A549 (cell line): ENCODE measurements at regions not wholly inside any gene's neighbourhood (a gene's known extent, or its start where the extent isn't known, plus 50 kb on each side); places are given as distances from the start of the nearest gene placed in this dataset.

Experiments used
- ATAC-seq, 2 experiments: fragments of 200-7000 bp in 1 of 2; fragments of >200 bp in 1 of 2; cut with Nextera tagmentation in 1 of 2; cut with Tn5 transposase in 1 of 2; 3 replicates each; pipeline versions ENCODE4 v1.8.0 to v1.9.1; 2018 to 2020; ENCODE audit warnings: mild to moderate bottlenecking in 1 of 2, moderate library complexity in 1 of 2
- CTCF ChIA-PET: fragments of 300-600 bp; sonication (Branson Sonifier 250); formaldehyde crosslinking; extraction: SDS; loops from one replicate; lab custom pipeline; 2021; ENCODE audit warnings: antibody characterized with exemption, inconsistent platforms; lab: Yijun Ruan, JAX
- POLR2A ChIA-PET: fragments of 350-600 bp; formaldehyde crosslinking; extraction: SDS; loops from one replicate; lab custom pipeline; 2021; ENCODE audit warnings: antibody characterized with exemption, inconsistent platforms; lab: Yijun Ruan, JAX
- DNase-seq, 2 experiments: peaks; one replicate each; pipeline versions ENCODE4 v3.0.0 to v3.0.0-alpha.2; 2011 to 2016; ENCODE audit warnings: low read depth in 1 of 2, low spot score in 1 of 2
- FAIRE-seq: peaks from 2 replicates; lab custom pipeline; 2011; peaks lifted over from hg19 to GRCh38; lab: Jason Lieb, UNC
- H3K27ac ChIP-seq, 2 experiments: fragments of >200 bp; sonication (Bioruptor Twin); formaldehyde crosslinking; 3 replicates each; pipeline ENCODE4 v1.5.1; 2016 to 2017
- H3K4me1 ChIP-seq: fragments of >200 bp; sonication (Bioruptor Twin); formaldehyde crosslinking; 3 replicates; pipeline ENCODE4 v1.6.1; 2016
- H3K4me2 ChIP-seq: fragments of >200 bp; sonication (Bioruptor Twin); formaldehyde crosslinking; 3 replicates; pipeline ENCODE4 v1.6.1; 2016
- H3K4me3 ChIP-seq: fragments of >200 bp; sonication (Bioruptor Twin); formaldehyde crosslinking; 3 replicates; pipeline ENCODE4 v1.5.1; 2016
- H3K9me3 ChIP-seq: fragments of >200 bp; sonication (Bioruptor Twin); formaldehyde crosslinking; 3 replicates; pipeline ENCODE4 v1.6.1; 2016
- BHLHE40 ChIP-seq: IDR thresholded peaks from 2 replicates; pipeline ENCODE4 v1.6.1; 2012; ENCODE audit warnings: low read depth, low read length, inconsistent platforms
- CBX2 ChIP-seq: fragments of 200-600 bp; sonication (generic); IDR thresholded peaks from 2 replicates; pipeline ENCODE4 v1.6.1; 2016; ENCODE audit warnings: low read depth, mild to moderate bottlenecking, borderline replicate concordance
- CEBPB ChIP-seq, 2 experiments: fragments of >200 bp in 1 of 2; sonication (Bioruptor Twin) in 1 of 2; formaldehyde crosslinking in 1 of 2; IDR thresholded peaks; 2 replicates each; pipeline ENCODE4 v1.6.1; 2012 to 2016
- CHD4 ChIP-seq: fragments of 200-600 bp; sonication (generic); IDR thresholded peaks from 2 replicates; pipeline ENCODE4 v1.6.1; 2016; ENCODE audit warnings: antibody characterized with exemption, mild to moderate bottlenecking, borderline replicate concordance
- EHF ChIP-seq: fragments of 250-450 bp; sonication (Bioruptor Pico); IDR thresholded peaks from 2 replicates; pipeline ENCODE4 v1.5.0; 2020; ENCODE audit warnings: mild to moderate bottlenecking
- EP300 ChIP-seq, 2 experiments: fragments of >200 bp; sonication (Bioruptor Twin); formaldehyde crosslinking; IDR thresholded peaks; 2 replicates in 1 of 2; 3 replicates in 1 of 2; pipeline ENCODE4 v1.6.1; 2016 to 2017
- FOSL2 ChIP-seq, 2 experiments: fragments of 450-650 bp in 1 of 2; fragments of >200 bp in 1 of 2; sonication (Bioruptor Twin) in 1 of 2; formaldehyde crosslinking; IDR thresholded peaks; 2 replicates each; pipeline versions ENCODE4 v1.5.0 to v1.6.1; 2016 to 2020; ENCODE audit warnings: mild to moderate bottlenecking in 1 of 2, moderate library complexity in 1 of 2
- FOXS1 ChIP-seq: fragments of 250-450 bp; sonication (Bioruptor Pico); IDR thresholded peaks from 2 replicates; pipeline ENCODE4 v1.5.0; 2020; ENCODE audit warnings: mild to moderate bottlenecking, moderate library complexity
- GATA3 ChIP-seq: IDR thresholded peaks from 2 replicates; pipeline ENCODE4 v1.6.1; 2012; ENCODE audit warnings: borderline replicate concordance
- HOXB13 ChIP-seq: fragments of 250-450 bp; sonication (Bioruptor Pico); IDR thresholded peaks from 2 replicates; pipeline ENCODE4 v1.5.0; 2020; ENCODE audit warnings: low read depth, mild to moderate bottlenecking, moderate library complexity
- HOXB5 ChIP-seq: fragments of 250-450 bp; sonication (Bioruptor Pico); IDR thresholded peaks from 2 replicates; pipeline ENCODE4 v1.5.0; 2020; ENCODE audit warnings: mild to moderate bottlenecking, moderate library complexity
- JUN ChIP-seq, 2 experiments: fragments of >200 bp; sonication (Bioruptor Twin); formaldehyde crosslinking; IDR thresholded peaks; 2 replicates in 1 of 2; 3 replicates in 1 of 2; pipeline ENCODE4 v1.6.1; 2016 to 2017
- JUNB ChIP-seq: fragments of >200 bp; sonication (Bioruptor Twin); formaldehyde crosslinking; IDR thresholded peaks from 2 replicates; pipeline ENCODE4 v1.6.1; 2016
- MAZ ChIP-seq: fragments of 150-350 bp; IDR thresholded peaks from 2 replicates; pipeline ENCODE4 v1.6.1; 2014; ENCODE audit warnings: antibody characterized with exemption, low read depth, low read length, borderline replicate concordance
- MYC ChIP-seq: IDR thresholded peaks from 2 replicates; pipeline ENCODE4 v1.6.1; 2012; ENCODE audit warnings: mild to moderate bottlenecking, inconsistent platforms, low read length, improper control_type of control experiment, borderline replicate concordance
- NFE2L2 ChIP-seq: fragments of 150-350 bp; conservative IDR thresholded peaks from 2 replicates; pipeline ENCODE4 v1.6.1; 2014; ENCODE audit warnings: low read length
- POLR2A ChIP-seq: IDR thresholded peaks from 2 replicates; pipeline ENCODE4 v1.6.1; 2012; ENCODE audit warnings: mild to moderate bottlenecking, low read length
- RAD21 ChIP-seq, 2 experiments: fragments of >200 bp in 1 of 2; sonication (Bioruptor Twin) in 1 of 2; formaldehyde crosslinking in 1 of 2; IDR thresholded peaks in 1 of 2; conservative IDR thresholded peaks in 1 of 2; 2 replicates in 1 of 2; 3 replicates in 1 of 2; pipeline ENCODE4 v1.6.1; 2012 to 2018; ENCODE audit warnings: inconsistent platforms in 1 of 2
- RCOR1 ChIP-seq: fragments of 150-350 bp; IDR thresholded peaks from 2 replicates; pipeline ENCODE4 v1.6.1; 2014; ENCODE audit warnings: antibody characterized with exemption, low read length, low read depth
- TFCP2L1 ChIP-seq: fragments of 250-450 bp; sonication (Bioruptor Pico); IDR thresholded peaks from 2 replicates; pipeline ENCODE4 v1.5.0; 2021; ENCODE audit warnings: mild to moderate bottlenecking
- TP53 ChIP-seq: fragments of 250-450 bp; sonication (Bioruptor Pico); IDR thresholded peaks from 2 replicates; pipeline ENCODE4 v1.5.0; 2021; ENCODE audit warnings: mild to moderate bottlenecking, moderate library complexity
- ZC3H11A ChIP-seq: fragments of 450-650 bp; IDR thresholded peaks from 2 replicates; pipeline ENCODE4 v1.6.1; 2014; ENCODE audit warnings: antibody characterized with exemption, mild to moderate bottlenecking
- ZNF302 ChIP-seq: fragments of 250-450 bp; sonication (Bioruptor Pico); IDR thresholded peaks from 2 replicates; pipeline ENCODE4 v1.9.0; 2021; ENCODE audit warnings: inconsistent platforms, mild to moderate bottlenecking, moderate library complexity
- ZSCAN20 ChIP-seq: fragments of 250-450 bp; sonication (Bioruptor Pico); IDR thresholded peaks from 2 replicates; pipeline ENCODE4 v1.8.0; 2022; ENCODE audit warnings: mild to moderate bottlenecking, moderate library complexity
- WGBS: methylation state at CpG from one replicate; pipeline ENCODE4 v1.1.6; 2017; ENCODE audit errors: missing lambda C conversion rate; 5-methylcytosine and 5-hydroxymethylcytosine counted together
- TF ChIP-seq, protein P1 (sequence below): fragments of 450-650 bp; IDR thresholded peaks from 2 replicates; pipeline ENCODE4 v1.6.1; 2014; ENCODE audit warnings: antibody characterized with exemption
- TF ChIP-seq, protein P2 (sequence below): IDR thresholded peaks from 2 replicates; pipeline ENCODE4 v1.6.1; 2012; ENCODE audit warnings: low read depth, borderline replicate concordance
- TF ChIP-seq, protein P3 (sequence below): IDR thresholded peaks from 2 replicates; pipeline ENCODE4 v1.6.1; 2012
- TF ChIP-seq, protein P4 (sequence below): fragments of 250-450 bp; sonication (Bioruptor Pico); IDR thresholded peaks from 2 replicates; pipeline ENCODE4 v1.5.0; 2021; ENCODE audit warnings: mild to moderate bottlenecking, moderate library complexity, borderline replicate concordance
- TF ChIP-seq, protein P5 (sequence below): fragments of 150-350 bp; IDR thresholded peaks from 2 replicates; pipeline ENCODE4 v1.6.1; 2014; ENCODE audit warnings: low read depth, mild to moderate bottlenecking, low read length

DNA sequence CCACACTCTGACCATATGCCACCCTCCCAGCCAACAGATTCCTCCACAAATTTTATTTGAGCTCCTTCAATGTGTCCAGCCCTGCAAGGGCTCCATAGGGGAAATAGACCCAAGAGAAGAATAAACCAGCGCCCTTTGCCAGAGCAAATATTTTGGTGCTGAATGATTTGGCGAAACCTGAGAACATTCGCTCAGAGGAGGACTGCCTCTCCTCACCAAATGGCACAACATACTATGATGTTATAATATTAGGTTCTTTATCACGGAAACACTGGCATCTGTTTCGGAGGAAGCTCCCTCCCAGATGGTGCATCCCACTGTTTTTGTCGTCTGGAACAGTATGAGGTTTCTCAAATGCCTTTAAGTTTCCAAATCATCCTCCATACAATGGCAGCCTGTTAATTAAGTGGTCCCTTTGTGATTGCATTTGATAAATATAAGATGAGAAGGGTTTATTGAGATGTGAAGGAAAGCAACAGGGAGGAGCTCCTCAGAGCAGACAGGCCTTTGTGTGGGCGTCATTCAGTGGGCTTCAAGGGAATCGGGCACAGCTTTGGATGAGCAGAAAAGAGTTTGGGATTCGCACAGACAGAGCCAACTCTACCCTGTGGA, 139.1 kb upstream of the ADRA1B start:
- Histone ChIP-seq H3K4me1 (peaks cover 24% of the 10 kb centered on the region), H3K9me3 (no peaks in the 10 kb centered on the region), H3K4me3 (no peak overlapping the region), H3K4me2 (no peak overlapping the region)
- ChIA-PET CTCF (interaction anchor here (0.7 kb wide), 1 partner anchor 714 kb away, joined by 3 read pairs; no protein-coding TSS in a partner anchor), POLR2A (no interaction called here)
- ATAC-seq, result no peak
- 93% methylated on average over 9 of the region's 9 CpGs for WGBS
- TF ChIP-seq ZNF302 (no peak), EHF (CRISPR knock-in tag) (no peak), TFCP2L1 (CRISPR knock-in tag) (no peak), EP300 (IDR thresholded peaks at IDR 0.05) (no peak), RCOR1 (no peak), JUN (IDR thresholded peaks at IDR 0.05) (no peak), CHD4 (no peak)
- TF ChIP-seq, protein P1, sequence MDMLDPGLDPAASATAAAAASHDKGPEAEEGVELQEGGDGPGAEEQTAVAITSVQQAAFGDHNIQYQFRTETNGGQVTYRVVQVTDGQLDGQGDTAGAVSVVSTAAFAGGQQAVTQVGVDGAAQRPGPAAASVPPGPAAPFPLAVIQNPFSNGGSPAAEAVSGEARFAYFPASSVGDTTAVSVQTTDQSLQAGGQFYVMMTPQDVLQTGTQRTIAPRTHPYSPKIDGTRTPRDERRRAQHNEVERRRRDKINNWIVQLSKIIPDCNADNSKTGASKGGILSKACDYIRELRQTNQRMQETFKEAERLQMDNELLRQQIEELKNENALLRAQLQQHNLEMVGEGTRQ, result no peak
- TF ChIP-seq, protein P2, sequence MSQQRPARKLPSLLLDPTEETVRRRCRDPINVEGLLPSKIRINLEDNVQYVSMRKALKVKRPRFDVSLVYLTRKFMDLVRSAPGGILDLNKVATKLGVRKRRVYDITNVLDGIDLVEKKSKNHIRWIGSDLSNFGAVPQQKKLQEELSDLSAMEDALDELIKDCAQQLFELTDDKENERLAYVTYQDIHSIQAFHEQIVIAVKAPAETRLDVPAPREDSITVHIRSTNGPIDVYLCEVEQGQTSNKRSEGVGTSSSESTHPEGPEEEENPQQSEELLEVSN, result no peak
- TF ChIP-seq, all 56 proteins: peak for 0
- H3K27ac ChIP-seq, result peak overlapping the region in 1 of 2 experiments; percentile 32; a peak in 1 of 6 replicates
- DNase-seq (no peak), FAIRE-seq (no peak)

DNA sequence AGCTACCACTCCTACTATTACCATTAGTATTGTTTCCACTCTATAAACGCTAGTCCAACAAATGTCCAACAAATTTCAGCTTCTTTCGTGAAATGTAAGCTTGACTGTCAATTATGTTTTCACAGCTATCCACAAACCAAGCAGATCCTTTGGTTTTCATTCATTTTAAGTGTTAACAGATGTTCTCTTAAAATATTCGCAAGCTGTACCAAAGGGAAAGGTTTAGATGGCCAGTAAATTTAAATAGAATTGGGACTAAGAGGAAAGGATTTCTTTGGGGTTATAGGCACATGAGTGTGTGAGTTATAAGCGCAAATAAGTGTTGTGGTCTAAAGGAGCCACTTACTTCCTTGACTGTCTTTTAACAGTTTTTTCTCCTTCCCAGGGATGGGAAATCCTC, 136.8 kb upstream of the ADRA1B start:
- H3K4me2 ChIP-seq, result no peak overlapping the region

DNA sequence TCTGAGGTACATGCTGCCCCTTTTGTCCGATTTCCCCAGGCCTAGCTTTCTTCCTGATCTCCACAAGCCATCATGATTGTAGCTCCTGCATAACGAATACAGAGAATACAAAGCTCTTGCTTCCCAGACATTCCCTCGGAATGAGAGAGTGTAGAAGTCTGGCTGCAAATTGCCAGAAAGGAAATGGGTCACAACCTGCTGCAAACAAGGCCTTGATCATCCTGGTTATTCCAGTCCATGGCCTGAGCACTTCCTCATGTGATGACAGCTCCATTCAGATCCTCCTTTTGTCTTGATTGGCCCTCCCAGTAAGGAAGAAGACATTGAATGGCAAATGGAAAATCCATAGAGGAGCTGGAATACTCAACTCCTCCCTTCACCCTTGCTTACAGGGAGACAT, 136.0 kb upstream of the ADRA1B start:
- ChIA-PET POLR2A (no interaction called here), CTCF (interaction anchor here (0.7 to 1.7 kb wide), 5 partner anchors 21 to 207 kb away, joined by 3 to 7 read pairs (median 3); no protein-coding TSS in a partner anchor)
- 83% methylated on average over 3 of the region's 3 CpGs for whole genome bisulfite sequencing
- TF ChIP-seq POLR2A (no peak), GATA3 (no peak), BHLHE40 (no peak), JUN (IDR thresholded peaks at IDR 0.05) (no peak), RCOR1 (no peak), CEBPB (IDR thresholded peaks at IDR 0.05) (no peak), CBX2 (no peak), MYC (no peak), EHF (CRISPR knock-in tag) (no peak), NFE2L2 (no peak), JUNB (no peak), FOXS1 (CRISPR knock-in tag) (no peak), HOXB13 (CRISPR knock-in tag) (no peak), MAZ (no peak), HOXB5 (CRISPR knock-in tag) (no peak), RAD21 (conservative IDR thresholded peaks at IDR 0.05 in 1 of 2, IDR thresholded peaks at IDR 0.05 in 1 of 2) (no peak), ZC3H11A (no peak)
- TF ChIP-seq, protein P3, sequence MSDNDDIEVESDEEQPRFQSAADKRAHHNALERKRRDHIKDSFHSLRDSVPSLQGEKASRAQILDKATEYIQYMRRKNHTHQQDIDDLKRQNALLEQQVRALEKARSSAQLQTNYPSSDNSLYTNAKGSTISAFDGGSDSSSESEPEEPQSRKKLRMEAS, result no peak

More for the DNA sequence above, 136.8 kb upstream of the ADRA1B start:
- no peak overlapping the region for H3K4me3 ChIP-seq
- peak overlapping the region in 1 of 2 experiments; percentile 24; a peak in 1 of 6 replicates for H3K27ac ChIP-seq
- FAIRE-seq (peak; percentile 70), DNase-seq (no peak), ATAC-seq (no peak)
- H3K4me1 ChIP-seq, result peaks cover 11% of the 10 kb centered on the region
- POLR2A ChIA-PET, result interaction anchor here (0.5 to 0.6 kb wide), 2 partner anchors 128 to 533 kb away, joined by 3 to 4 read pairs; partner anchors contain the start of gene CCNJL
- WGBS, result 92% methylated on average over 4 of the region's 4 CpGs
- H3K9me3 ChIP-seq, result no peaks in the 10 kb centered on the region
- TF ChIP-seq, protein P4, sequence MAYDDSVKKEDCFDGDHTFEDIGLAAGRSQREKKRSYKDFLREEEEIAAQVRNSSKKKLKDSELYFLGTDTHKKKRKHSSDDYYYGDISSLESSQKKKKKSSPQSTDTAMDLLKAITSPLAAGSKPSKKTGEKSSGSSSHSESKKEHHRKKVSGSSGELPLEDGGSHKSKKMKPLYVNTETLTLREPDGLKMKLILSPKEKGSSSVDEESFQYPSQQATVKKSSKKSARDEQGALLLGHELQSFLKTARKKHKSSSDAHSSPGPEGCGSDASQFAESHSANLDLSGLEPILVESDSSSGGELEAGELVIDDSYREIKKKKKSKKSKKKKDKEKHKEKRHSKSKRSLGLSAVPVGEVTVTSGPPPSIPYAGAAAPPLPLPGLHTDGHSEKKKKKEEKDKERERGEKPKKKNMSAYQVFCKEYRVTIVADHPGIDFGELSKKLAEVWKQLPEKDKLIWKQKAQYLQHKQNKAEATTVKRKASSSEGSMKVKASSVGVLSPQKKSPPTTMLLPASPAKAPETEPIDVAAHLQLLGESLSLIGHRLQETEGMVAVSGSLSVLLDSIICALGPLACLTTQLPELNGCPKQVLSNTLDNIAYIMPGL (CRISPR knock-in tag), result no peak
- TF ChIP-seq TP53 (CRISPR knock-in tag) (no peak), ZSCAN20 (CRISPR knock-in tag) (no peak), FOSL2 (IDR thresholded peaks at IDR 0.05) (no peak), FOSL2 (CRISPR knock-in tag; IDR thresholded peaks at IDR 0.05) (no peak)
- TF ChIP-seq, protein P5, sequence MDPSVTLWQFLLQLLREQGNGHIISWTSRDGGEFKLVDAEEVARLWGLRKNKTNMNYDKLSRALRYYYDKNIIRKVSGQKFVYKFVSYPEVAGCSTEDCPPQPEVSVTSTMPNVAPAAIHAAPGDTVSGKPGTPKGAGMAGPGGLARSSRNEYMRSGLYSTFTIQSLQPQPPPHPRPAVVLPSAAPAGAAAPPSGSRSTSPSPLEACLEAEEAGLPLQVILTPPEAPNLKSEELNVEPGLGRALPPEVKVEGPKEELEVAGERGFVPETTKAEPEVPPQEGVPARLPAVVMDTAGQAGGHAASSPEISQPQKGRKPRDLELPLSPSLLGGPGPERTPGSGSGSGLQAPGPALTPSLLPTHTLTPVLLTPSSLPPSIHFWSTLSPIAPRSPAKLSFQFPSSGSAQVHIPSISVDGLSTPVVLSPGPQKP, result no peak
- TF ChIP-seq, protein P1, result no peak
- CTCF ChIA-PET, result interaction anchor here (1.3 to 1.6 kb wide), 3 partner anchors 135 to 208 kb away, joined by 3 to 7 read pairs (median 3); no protein-coding TSS in a partner anchor

More for the DNA sequence above, 136.0 kb upstream of the ADRA1B start:
- Histone ChIP-seq H3K4me1 (peaks cover 15% of the 10 kb centered on the region), H3K9me3 (no peaks in the 10 kb centered on the region), H3K4me2 (no peak overlapping the region), H3K4me3 (no peak overlapping the region), H3K27ac (peak overlapping the region in 1 of 2 experiments; percentile 0; a peak in 1 of 6 replicates)
- no peak for ATAC-seq
- FAIRE-seq, result no peak
- DNase-seq, result no peak
